H1 (cell line): ENCODE measurements at regions not wholly inside any gene's neighbourhood (a gene's known extent, or its start where the extent isn't known, plus 50 kb on each side); places are given as distances from the start of the nearest gene placed in this dataset.

Experiments used
- CTCF ChIA-PET: fragments of 300-600 bp; sonication (Branson Sonifier 250); formaldehyde crosslinking; loops from one replicate; lab custom pipeline; 2021; ENCODE audit not compliant: partially characterized antibody; lab: Charles Lee
- POLR2A ChIA-PET: fragments of 300-600 bp; sonication (Branson Sonifier 250); formaldehyde crosslinking; loops from one replicate; lab custom pipeline; 2021; ENCODE audit warnings: inconsistent platforms; ENCODE audit not compliant: partially characterized antibody; lab: Charles Lee
- DNase-seq, 2 experiments: peaks; one replicate each; pipeline versions ENCODE4 v3.0.0 to v3.0.0-alpha.2; 2010 to 2022; ENCODE audit warnings: low spot score in 2 of 2, low read depth in 1 of 2, mixed read lengths in 1 of 2
- FAIRE-seq: peaks from 2 replicates; lab custom pipeline; 2011; peaks lifted over from hg19 to GRCh38; lab: Jason Lieb, UNC
- H2AFZ ChIP-seq: 2 replicates; pipeline ENCODE4 v1.8.1; 2012; ENCODE audit warnings: low read length, inconsistent platforms
- H2AK5ac ChIP-seq: 2 replicates; pipeline ENCODE4 v1.6.1; 2013; ENCODE audit warnings: low read depth, low read length
- H2BK120ac ChIP-seq: replicated peaks from 2 replicates; pipeline ENCODE3; 2013; ENCODE audit warnings: low read depth, low read length, inconsistent platforms
- H2BK12ac ChIP-seq: 2 replicates; pipeline ENCODE4 v1.6.1; 2013; ENCODE audit warnings: low read depth, low read length
- H2BK15ac ChIP-seq: 2 replicates; pipeline ENCODE4 v1.6.1; 2013; ENCODE audit warnings: low read length
- H2BK20ac ChIP-seq: 2 replicates; pipeline ENCODE4 v1.6.1; 2013; ENCODE audit warnings: low read length
- H2BK5ac ChIP-seq: 2 replicates; pipeline ENCODE4 v1.6.1; 2013; ENCODE audit warnings: low read depth, low read length
- H3K14ac ChIP-seq: 2 replicates; pipeline ENCODE4 v1.6.1; 2013; ENCODE audit warnings: inconsistent platforms; ENCODE audit not compliant: insufficient read length
- H3K18ac ChIP-seq: 2 replicates; pipeline ENCODE4 v1.6.1; 2013; ENCODE audit warnings: low read length; ENCODE audit errors: extremely low read depth
- H3K23ac ChIP-seq: 2 replicates; pipeline ENCODE4 v1.6.1; 2013; ENCODE audit warnings: inconsistent platforms; ENCODE audit not compliant: insufficient read length
- H3K23me2 ChIP-seq: 2 replicates; pipeline ENCODE4 v1.6.1; 2013; ENCODE audit warnings: low read depth, low read length
- H3K27ac ChIP-seq: 2 replicates; pipeline ENCODE4 v1.6.1; 2011; ENCODE audit warnings: low read depth, low read length, inconsistent platforms
- H3K27me3 ChIP-seq, 4 experiments: replicated peaks in 1 of 4; 1 replicate in 1 of 4; 2 replicates in 3 of 4; pipeline versions ENCODE4 v1.6.1 to v1.8.1; 2011 to 2013; ENCODE audit warnings: low read length in 3 of 4, mild to moderate bottlenecking in 3 of 4, inconsistent platforms in 2 of 4, mixed read lengths in 2 of 4, moderate library complexity in 1 of 4; ENCODE audit not compliant: control insufficient read depth in 3 of 4, insufficient read depth in 3 of 4; ENCODE audit errors: extremely low read depth in 1 of 4
- H3K36me3 ChIP-seq, 4 experiments: 2 replicates each; pipeline versions ENCODE4 v1.6.1 to v1.8.1; 2011 to 2013; ENCODE audit warnings: mild to moderate bottlenecking in 4 of 4, low read length in 3 of 4, moderate library complexity in 2 of 4, control low read depth in 1 of 4, inconsistent platforms in 1 of 4; ENCODE audit not compliant: insufficient read depth in 4 of 4, control insufficient read depth in 2 of 4
- H3K4ac ChIP-seq: replicated peaks from 2 replicates; pipeline ENCODE3; 2013; ENCODE audit warnings: low read length, low read depth, mixed read lengths, inconsistent platforms; ENCODE audit not compliant: insufficient read length
- H3K4me1 ChIP-seq, 4 experiments: replicated peaks in 1 of 4; 1 replicate in 1 of 4; 2 replicates in 3 of 4; pipeline versions ENCODE4 v1.6.1 to v1.8.1; 2011 to 2013; ENCODE audit warnings: low read length in 3 of 4, inconsistent platforms in 2 of 4, mixed read lengths in 1 of 4; ENCODE audit not compliant: insufficient read depth in 4 of 4, control insufficient read depth in 3 of 4
- H3K4me2 ChIP-seq, 2 experiments: 2 replicates each; pipeline versions ENCODE4 v1.6.1 to v1.8.1; 2011 to 2013; ENCODE audit warnings: low read depth in 2 of 2, low read length in 2 of 2, control low read depth in 1 of 2, inconsistent platforms in 1 of 2, mild to moderate bottlenecking in 1 of 2; ENCODE audit not compliant: insufficient read depth in 1 of 2
- H3K4me3 ChIP-seq, 4 experiments: fragments of 200-600, 300-600 bp in 1 of 4; sonication (generic), shearing (Covaris generic), sonication (Bioruptor Twin) in 1 of 4; 2 replicates each; pipeline versions ENCODE4 v1.5.1 to v1.8.1; 2011 to 2016; ENCODE audit warnings: low read length in 4 of 4, low read depth in 3 of 4, control low read depth in 2 of 4, inconsistent platforms in 2 of 4, mild to moderate bottlenecking in 2 of 4, mixed read lengths in 1 of 4, moderate library complexity in 1 of 4; ENCODE audit not compliant: insufficient read depth in 2 of 4; ENCODE audit errors: extremely low read depth in 1 of 4
- H3K56ac ChIP-seq: replicated peaks from 2 replicates; pipeline ENCODE3; 2013; ENCODE audit warnings: low read depth, mild to moderate bottlenecking, mixed read lengths, low read length, inconsistent platforms; ENCODE audit not compliant: insufficient read length
- H3K79me1 ChIP-seq: 2 replicates; pipeline ENCODE4 v1.6.1; 2013; ENCODE audit warnings: low read depth, low read length, control low read depth
- H3K79me2 ChIP-seq, 2 experiments: 2 replicates each; pipeline versions ENCODE4 v1.6.1 to v1.8.1; 2012 to 2013; ENCODE audit warnings: low read length in 2 of 2, mild to moderate bottlenecking in 2 of 2, inconsistent platforms in 1 of 2; ENCODE audit not compliant: insufficient read depth in 2 of 2, control insufficient read depth in 1 of 2
- H3K9ac ChIP-seq, 4 experiments: replicated peaks in 1 of 4; 1 replicate in 1 of 4; 2 replicates in 3 of 4; pipeline versions ENCODE4 v1.6.1 to v1.8.1; 2011 to 2013; ENCODE audit warnings: low read depth in 3 of 4, low read length in 3 of 4, control low read depth in 2 of 4, mild to moderate bottlenecking in 2 of 4, moderate library complexity in 2 of 4, inconsistent platforms in 1 of 4; ENCODE audit errors: extremely low read depth in 1 of 4
- H3K9me3 ChIP-seq, 2 experiments: 2 replicates each; pipeline versions ENCODE4 v1.6.1 to v1.8.1; 2012 to 2013; ENCODE audit warnings: mild to moderate bottlenecking in 2 of 2, moderate library complexity in 2 of 2, control low read depth in 1 of 2, inconsistent platforms in 1 of 2, low read depth in 1 of 2, low read length in 1 of 2, mixed read lengths in 1 of 2; ENCODE audit not compliant: insufficient read depth in 2 of 2
- H4K20me1 ChIP-seq, 2 experiments: replicated peaks in 1 of 2; 2 replicates each; pipeline versions ENCODE3 to v1.8.1; 2011 to 2013; ENCODE audit warnings: inconsistent platforms in 2 of 2, low read length in 2 of 2, mild to moderate bottlenecking in 1 of 2; ENCODE audit not compliant: insufficient read depth in 2 of 2, control insufficient read depth in 1 of 2
- H4K5ac ChIP-seq: 2 replicates; pipeline ENCODE4 v1.6.1; 2013; ENCODE audit warnings: low read length, low read depth, mixed read lengths, inconsistent platforms; ENCODE audit not compliant: insufficient read length
- H4K8ac ChIP-seq: 2 replicates; pipeline ENCODE4 v1.8.0; 2013; ENCODE audit warnings: mild to moderate bottlenecking, moderate library complexity, low read length, inconsistent platforms; ENCODE audit not compliant: insufficient read depth; ENCODE audit errors: extremely low read depth
- H4K91ac ChIP-seq: replicated peaks from 2 replicates; pipeline ENCODE3; 2013; ENCODE audit warnings: low read length, mixed read lengths, inconsistent platforms; ENCODE audit not compliant: insufficient read length
- CBX8 ChIP-seq: fragments of 300-800, 300-1000 bp; sonication (generic); IDR thresholded peaks from 2 replicates; pipeline ENCODE4 v1.7.1; 2016; ENCODE audit warnings: low read depth, low read length, borderline replicate concordance
- CEBPB ChIP-seq: IDR thresholded peaks from 2 replicates; pipeline ENCODE4 v1.6.1; 2012; ENCODE audit warnings: low read depth, low read length
- HDAC2 ChIP-seq, 2 experiments: fragments of 300-600 bp in 1 of 2; sonication (generic) in 1 of 2; IDR thresholded peaks; 2 replicates each; pipeline ENCODE4 v1.6.1; 2011 to 2012; ENCODE audit warnings: low read depth in 2 of 2, low read length in 2 of 2, mild to moderate bottlenecking in 2 of 2, moderate library complexity in 2 of 2, borderline replicate concordance in 1 of 2, inconsistent platforms in 1 of 2
- KDM4A ChIP-seq: IDR thresholded peaks from one replicate; pipeline ENCODE4 v1.7.1; 2012; ENCODE audit warnings: low read depth, mild to moderate bottlenecking, moderate library complexity, low read length, inconsistent platforms; ENCODE audit not compliant: severe bottlenecking
- MAFK ChIP-seq: IDR thresholded peaks from 2 replicates; pipeline ENCODE4 v1.6.1; 2012; ENCODE audit warnings: low read depth, mild to moderate bottlenecking, improper control_type of control experiment, low read length
- RAD21 ChIP-seq, 2 experiments: IDR thresholded peaks in 1 of 2; conservative IDR thresholded peaks in 1 of 2; 2 replicates each; pipeline ENCODE4 v1.6.1; 2011; ENCODE audit warnings: low read depth in 2 of 2, low read length in 2 of 2, improper control_type of control experiment in 1 of 2, inconsistent platforms in 1 of 2, mild to moderate bottlenecking in 1 of 2, moderate library complexity in 1 of 2
- SIRT6 ChIP-seq: IDR thresholded peaks from one replicate; pipeline ENCODE4 v1.7.1; 2012; ENCODE audit warnings: low read length, inconsistent platforms
- SP2 ChIP-seq: IDR thresholded peaks from 2 replicates; pipeline ENCODE4 v1.6.1; 2012; ENCODE audit warnings: mild to moderate bottlenecking, low read length, inconsistent platforms
- YY1 ChIP-seq: IDR thresholded peaks from 2 replicates; pipeline ENCODE4 v1.6.1; 2011; ENCODE audit warnings: low read depth, mild to moderate bottlenecking, low read length
- WGBS, 2 experiments: shearing (Covaris generic) in 1 of 2; methylation state at CpG; one replicate each; pipeline versions ENCODE4 v1.1.6 to v1.1.7; 2013 to 2015; ENCODE audit warnings: low lambda C conversion rate in 2 of 2, mixed read lengths in 2 of 2, inconsistent platforms in 1 of 2, low coverage in 1 of 2, missing lambda C conversion rate in 1 of 2; ENCODE audit not compliant: insufficient replicate concordance in 2 of 2, insufficient coverage in 1 of 2, insufficient read length in 1 of 2; ENCODE audit errors: extremely low coverage in 1 of 2, missing lambda C conversion rate in 1 of 2; 5-methylcytosine and 5-hydroxymethylcytosine counted together

DNA sequence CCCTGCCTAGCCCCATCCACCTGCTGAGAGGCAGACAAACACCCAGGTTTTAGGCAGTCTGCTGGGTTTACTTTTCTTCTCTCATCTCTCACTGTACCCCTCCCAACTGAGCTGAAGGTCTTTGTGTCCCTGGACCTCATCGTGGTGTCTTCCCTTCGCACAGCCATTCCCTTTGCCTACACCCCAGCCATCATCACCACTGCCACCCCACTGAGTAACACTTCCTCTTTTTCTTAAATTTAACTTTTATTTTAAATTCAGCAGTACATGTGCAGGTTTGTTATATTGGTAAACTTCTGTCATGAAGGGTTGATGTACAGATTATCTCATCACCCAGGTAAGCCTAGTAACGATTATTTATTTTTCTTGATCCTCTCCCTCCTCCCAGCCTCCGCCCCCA is 188.3 kb upstream of the MON1B start:
- FAIRE-seq (no peak), DNase-seq (no peak)
- H2AK5ac ChIP-seq, result no peak overlapping the region
- H3K27me3 ChIP-seq, result no peaks in the 10 kb centered on the region
- H3K9me3 ChIP-seq, result 0 out of 4 replicates have a peak, but pooled peaks cover 0 to 2% of the 10 kb centered on the region in 2 experiments
- H3K9ac ChIP-seq, result no peak overlapping the region
- no peak overlapping the region for H2AFZ ChIP-seq
- no peak for TF ChIP-seq CEBPB
- TF ChIP-seq YY1, result no peak
- TF ChIP-seq SP2, result no peak
- no peak for TF ChIP-seq SIRT6
- TF ChIP-seq MAFK, result no peak
- TF ChIP-seq KDM4A, result no peak
- TF ChIP-seq RAD21 (IDR thresholded peaks at IDR 0.05 in 1 of 2, conservative IDR thresholded peaks at IDR 0.05 in 1 of 2; ENCODE audit: low read depth in 2 of 2, low read length in 2 of 2), result no peak
- no peak for TF ChIP-seq CBX8
- no peak for TF ChIP-seq HDAC2 (IDR thresholded peaks at IDR 0.05; ENCODE audit: borderline replicate concordance in 1 of 2, low read depth in 2 of 2, low read length in 2 of 2)
- H2BK20ac ChIP-seq, result no peak overlapping the region
- POLR2A ChIA-PET, result no interaction called here
- H3K56ac ChIP-seq, result no peak overlapping the region
- H3K79me2 ChIP-seq, result no peaks in the 10 kb centered on the region
- H2BK120ac ChIP-seq, result no peak overlapping the region
- H4K91ac ChIP-seq, result no peak overlapping the region
- no peak overlapping the region for H3K27ac ChIP-seq
- no peak overlapping the region for H3K4me3 ChIP-seq
- H3K79me1 ChIP-seq, result no peaks in the 10 kb centered on the region
- no peak overlapping the region for H3K14ac ChIP-seq
- H3K23me2 ChIP-seq, result no peaks in the 10 kb centered on the region
- H3K23ac ChIP-seq, result no peak overlapping the region
- no peaks in the 10 kb centered on the region for H3K36me3 ChIP-seq
- no peak overlapping the region for H3K4ac ChIP-seq
- WGBS, 2 experiments, result 95% methylated on average over 4 of the region's 4 CpGs; no CpG with 5 or more reads in 1 of the 2 experiments
- no peak overlapping the region for H3K4me2 ChIP-seq
- CTCF ChIA-PET, result interaction anchor here (1.3 to 1.4 kb wide), 2 partner anchors 40 to 169 kb away, joined by 5 read pairs; no protein-coding TSS in a partner anchor
- H2BK15ac ChIP-seq, result no peak overlapping the region
- no peaks in the 10 kb centered on the region for H3K4me1 ChIP-seq
- no peak overlapping the region for H4K5ac ChIP-seq
- no peak overlapping the region for H3K18ac ChIP-seq
- 0 out of 2 replicates have a peak overlapping the region, but pooled peaks have one; percentile 29 for H4K8ac ChIP-seq
- no peak overlapping the region for H2BK5ac ChIP-seq
- no peak overlapping the region for H2BK12ac ChIP-seq
- no peaks in the 10 kb centered on the region for H4K20me1 ChIP-seq
